ENCODE measurements at regions not wholly inside any gene's neighbourhood (a gene's known extent, or its start where the extent isn't known, plus 50 kb on each side); places are given as distances from the start of the nearest gene placed in this dataset.

GRCh38 chr16:11473728-11474127 is 113.0 kb downstream of the LITAF start:
- DNase-seq (ENCODE audit: low read depth in 2 of 2), result no peak

- DNase-seq (ENCODE audit: low read depth in 2 of 2), result no peak
Observed at GRCh38 chr16:11474617-11475291, 112.0 kb downstream of the LITAF start.

- no peak for DNase-seq (ENCODE audit: low read depth in 2 of 2)
Observed at GRCh38 chr16:11475896-11476630, 110.7 kb downstream of the LITAF start.

GRCh38 chr16:11476676-11477075 is 110.0 kb downstream of the LITAF start:
- no peak for DNase-seq (ENCODE audit: low read depth in 2 of 2)

- DNase-seq (ENCODE audit: low read depth in 2 of 2), result no peak
Observed at GRCh38 chr16:11478431-11479119, 108.1 kb downstream of the LITAF start.

GRCh38 chr16:11479916-11480315 is 106.8 kb downstream of the LITAF start:
- DNase-seq (ENCODE audit: low read depth in 2 of 2), result no peak

GRCh38 chr16:11480634-11481033 is 106.1 kb downstream of the LITAF start:
- DNase-seq (ENCODE audit: low read depth in 2 of 2), result no peak

GRCh38 chr16:11481987-11482386 is 104.7 kb downstream of the LITAF start:
- no peak for DNase-seq (ENCODE audit: low read depth in 2 of 2)

- DNase-seq (ENCODE audit: low read depth in 2 of 2), result no peak
Observed at GRCh38 chr16:11482946-11483748, 103.6 kb downstream of the LITAF start.

GRCh38 chr16:11484691-11485258 is 101.9 kb downstream of the LITAF start:
- DNase-seq (ENCODE audit: low read depth in 2 of 2), result no peak

GRCh38 chr16:11485676-11486075 is 101.0 kb downstream of the LITAF start:
- DNase-seq (ENCODE audit: low read depth in 2 of 2), result no peak

- DNase-seq (ENCODE audit: low read depth in 2 of 2), result no peak
Observed at GRCh38 chr16:11487289-11487688, 99.4 kb downstream of the LITAF start.

GRCh38 chr16:11488304-11488703 is 98.4 kb downstream of the LITAF start:
- DNase-seq (ENCODE audit: low read depth in 2 of 2), result no peak

GRCh38 chr16:11491524-11491923 is 95.2 kb downstream of the LITAF start:
- no peak for DNase-seq (ENCODE audit: low read depth in 2 of 2)

- DNase-seq (ENCODE audit: low read depth in 2 of 2), result no peak
Observed at GRCh38 chr16:11492808-11493530, 93.8 kb downstream of the LITAF start.

GRCh38 chr16:11493531-11493929 is 93.2 kb downstream of the LITAF start:
- DNase-seq (ENCODE audit: low read depth in 2 of 2), result no peak

GRCh38 chr16:11494029-11494428 is 92.7 kb downstream of the LITAF start:
- DNase-seq (ENCODE audit: low read depth in 2 of 2), result no peak

- no peak for DNase-seq (ENCODE audit: low read depth in 2 of 2)
Observed at GRCh38 chr16:11494433-11494832, 92.3 kb downstream of the LITAF start.

- DNase-seq (ENCODE audit: low read depth in 2 of 2), result no peak
Observed at GRCh38 chr16:11495066-11495407, 91.7 kb downstream of the LITAF start.
